Psoas muscle (tissue), 7 donors: ENCODE measurements at regions not wholly inside any gene's neighbourhood (a gene's known extent, or its start where the extent isn't known, plus 50 kb on each side); places are given as distances from the start of the nearest gene placed in this dataset.
"Not testable (repeated sequence)": the region's sequence is repeated elsewhere in the genome, so short reads cannot be mapped to it uniquely, and the experiment has no call there.

ENCODE experiments used
- ATAC-seq, 4 donors: fragments of 200-7000 bp; cut with Tn5 transposase; one replicate each; pipeline ENCODE4 v1.9.1; 2020; ENCODE audit warnings: moderate library complexity in 3 of 4, mild to moderate bottlenecking in 2 of 4
- DNase-seq, 2 donors: peaks; one replicate each; pipeline ENCODE4 v3.0.0-alpha.2; 2020
- H3K27ac ChIP-seq: fragments of 200-600 bp; one replicate; pipeline ENCODE4 v1.8.0; 2022
- H3K27me3 ChIP-seq, 3 donors: fragments of 200-600 bp in 1 of 3; one replicate each; pipeline versions ENCODE4 v1.6.1 to v1.8.0; 2013 to 2022; ENCODE audit warnings: low read length in 2 of 3, mild to moderate bottlenecking in 2 of 3, moderate library complexity in 1 of 3; ENCODE audit not compliant: insufficient read depth in 3 of 3
- H3K36me3 ChIP-seq, 2 donors: fragments of 200-600 bp in 1 of 2; one replicate each; pipeline versions ENCODE4 v1.6.1 to v1.8.0; 2013 to 2022; ENCODE audit warnings: low read depth in 1 of 2, mild to moderate bottlenecking in 1 of 2, moderate library complexity in 1 of 2; ENCODE audit not compliant: insufficient read depth in 1 of 2
- H3K4me1 ChIP-seq: fragments of 200-600 bp; one replicate; pipeline ENCODE4 v1.8.0; 2022
- H3K4me3 ChIP-seq: fragments of 200-600 bp; one replicate; pipeline ENCODE4 v1.8.0; 2022; ENCODE audit warnings: mild to moderate bottlenecking
- H3K9me3 ChIP-seq: fragments of 200-600 bp; one replicate; pipeline ENCODE4 v1.8.0; 2022
- WGBS, 3 donors: extraction: QIAGEN DNeasy Blood & Tissue Kit; methylation state at CpG; one replicate each; pipeline versions ENCODE4 v1.1.6 to v1.1.7; 2013; 5-methylcytosine and 5-hydroxymethylcytosine counted together
- intact Hi-C, 2 donors: fragments of 100-400 bp; cut with DNase I; formaldehyde crosslinking; loops; one replicate each; pipeline versions ENCODE4 v1.11.0 to v1.14.2; 2022
- TF ChIP-seq, protein P1 (sequence below): fragments of 200-600 bp; IDR thresholded peaks from one replicate; pipeline ENCODE4 v1.8.0; 2022; ENCODE audit warnings: antibody characterized with exemption
- donor health status: healthy with polysubstance abuse.
- donor health status: DM: no; HTN: no; CAD: no; lungs with moderate emphysema.
- donor health status: Bipolar disorder and iron deficiency.
- donor health status: healthy.
- donor health status: DM: yes; HTN: yes; CAD: no.
- donor health status: DM: no; HTN: no; CAD: no.
- donor health status: DM: yes; HTN: yes; CAD: no.

DNA sequence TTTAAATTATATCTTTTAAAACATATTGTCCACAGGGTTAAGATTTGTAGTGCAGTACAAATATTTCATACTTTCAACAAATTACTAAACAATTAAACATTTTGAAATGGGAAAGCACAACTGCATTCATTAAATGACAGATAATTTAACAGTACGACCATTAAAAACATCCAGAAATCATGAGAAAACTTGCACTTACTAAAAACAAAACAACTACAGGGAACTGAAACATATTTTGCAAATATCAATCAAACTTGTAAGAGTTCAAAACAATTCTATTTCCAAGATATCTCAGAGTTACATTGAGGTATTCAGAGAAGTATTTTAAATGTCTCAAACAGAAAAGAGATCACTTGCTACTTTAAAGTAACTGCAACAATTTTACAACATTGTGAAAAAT lies 478.5 kb upstream of the PCDH10 start:
- ATAC-seq, result no peak
- H3K4me3 ChIP-seq, result no peak overlapping the region
- TF ChIP-seq, protein P1, sequence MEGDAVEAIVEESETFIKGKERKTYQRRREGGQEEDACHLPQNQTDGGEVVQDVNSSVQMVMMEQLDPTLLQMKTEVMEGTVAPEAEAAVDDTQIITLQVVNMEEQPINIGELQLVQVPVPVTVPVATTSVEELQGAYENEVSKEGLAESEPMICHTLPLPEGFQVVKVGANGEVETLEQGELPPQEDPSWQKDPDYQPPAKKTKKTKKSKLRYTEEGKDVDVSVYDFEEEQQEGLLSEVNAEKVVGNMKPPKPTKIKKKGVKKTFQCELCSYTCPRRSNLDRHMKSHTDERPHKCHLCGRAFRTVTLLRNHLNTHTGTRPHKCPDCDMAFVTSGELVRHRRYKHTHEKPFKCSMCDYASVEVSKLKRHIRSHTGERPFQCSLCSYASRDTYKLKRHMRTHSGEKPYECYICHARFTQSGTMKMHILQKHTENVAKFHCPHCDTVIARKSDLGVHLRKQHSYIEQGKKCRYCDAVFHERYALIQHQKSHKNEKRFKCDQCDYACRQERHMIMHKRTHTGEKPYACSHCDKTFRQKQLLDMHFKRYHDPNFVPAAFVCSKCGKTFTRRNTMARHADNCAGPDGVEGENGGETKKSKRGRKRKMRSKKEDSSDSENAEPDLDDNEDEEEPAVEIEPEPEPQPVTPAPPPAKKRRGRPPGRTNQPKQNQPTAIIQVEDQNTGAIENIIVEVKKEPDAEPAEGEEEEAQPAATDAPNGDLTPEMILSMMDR, result no peak
- no peaks in the 10 kb centered on the region for H3K9me3 ChIP-seq
- no peak overlapping the region for H3K27ac ChIP-seq
- H3K27me3 ChIP-seq, result no peaks in the 10 kb centered on the region
- H3K4me1 ChIP-seq, result no peaks in the 10 kb centered on the region
- 78 to 90% (median 86%) methylated on average over 1 of the region's 1 CpG for WGBS, 3 donors
- intact Hi-C loops, result no loop called here
- DNase-seq, result no peak
- H3K36me3 ChIP-seq, result no peaks in the 10 kb centered on the region

- TF ChIP-seq, protein P1, result no peak
Measured at GRCh38 chr4:132683957-132684356, 465.1 kb upstream of the PCDH10 start.

DNA sequence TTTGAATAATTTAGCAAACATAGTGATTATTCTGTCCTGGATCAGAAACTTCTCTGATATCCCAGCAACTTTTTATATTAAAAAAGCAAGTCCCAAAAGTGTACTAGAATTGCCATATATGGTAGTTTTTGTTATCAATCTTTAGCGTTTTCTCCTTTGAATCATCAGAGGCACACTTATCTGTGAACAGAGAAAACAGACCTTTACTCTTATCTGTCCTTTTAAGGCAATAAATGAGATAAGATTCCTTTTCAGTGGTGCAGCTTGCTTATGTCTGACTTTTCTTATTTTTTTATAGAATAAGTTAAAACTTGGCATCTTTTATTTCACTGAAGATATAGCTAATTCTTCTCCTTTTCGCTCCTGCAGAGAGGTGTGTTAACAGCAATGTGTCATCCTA lies 458.1 kb upstream of the PCDH10 start:
- H3K4me3 ChIP-seq, result no peak overlapping the region
- H3K27ac ChIP-seq, result no peak overlapping the region
- intact Hi-C loops, result no loop called here
- no peaks in the 10 kb centered on the region for H3K9me3 ChIP-seq
- TF ChIP-seq, protein P1, result no peak
- no peaks in the 10 kb centered on the region for H3K36me3 ChIP-seq
- H3K27me3 ChIP-seq, result no peaks in the 10 kb centered on the region
- DNase-seq, result no peak
- ATAC-seq, result no peak
- no peaks in the 10 kb centered on the region for H3K4me1 ChIP-seq
- WGBS, 3 donors, result 78 to 82% (median 81%) methylated on average over 2 of the region's 2 CpGs

More at GRCh38 chr4:132683957-132684356, 465.1 kb upstream of the PCDH10 start:
- no peaks in the 10 kb centered on the region for H3K9me3 ChIP-seq
- intact Hi-C loops, result no loop called here
- H3K27me3 ChIP-seq, result no peaks in the 10 kb centered on the region
- ATAC-seq, result no peak
- H3K36me3 ChIP-seq, result no peaks in the 10 kb centered on the region
- no peak overlapping the region for H3K4me3 ChIP-seq
- H3K27ac ChIP-seq, result no peak overlapping the region
- H3K4me1 ChIP-seq, result no peaks in the 10 kb centered on the region
- DNase-seq, result no peak

DNA sequence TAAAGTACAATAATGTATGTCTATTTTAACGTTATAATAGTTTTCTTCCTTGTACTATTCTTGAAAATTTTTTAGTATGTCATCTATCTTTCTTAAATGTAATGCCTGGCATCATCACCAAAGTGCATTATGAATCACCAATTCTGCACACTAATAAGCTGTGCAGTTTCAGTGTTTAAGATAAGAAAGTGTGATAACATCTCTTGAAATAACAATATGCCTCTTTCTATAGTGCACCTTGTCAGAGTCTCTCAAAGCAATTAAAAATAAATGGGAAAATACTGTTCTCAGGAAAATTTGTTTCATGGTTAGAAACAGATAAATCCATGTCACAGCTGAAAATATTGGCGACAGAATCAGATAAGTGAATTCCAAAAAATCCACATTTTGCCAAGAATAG lies 457.4 kb upstream of the PCDH10 start:
- Histone ChIP-seq H3K4me3 (no peak overlapping the region), H3K36me3 (no peaks in the 10 kb centered on the region), H3K9me3 (no peaks in the 10 kb centered on the region), H3K27me3 (no peaks in the 10 kb centered on the region), H3K4me1 (no peaks in the 10 kb centered on the region), H3K27ac (no peak overlapping the region)
- ATAC-seq (no peak), DNase-seq (no peak)
- intact Hi-C loops, result no loop called here
- TF ChIP-seq, protein P1, result no peak
- WGBS, 3 donors, result 62 to 69% (median 65%) methylated on average over 2 of the region's 2 CpGs

GRCh38 chr4:132694775-132695174 lies 454.3 kb upstream of the PCDH10 start:
- Histone ChIP-seq H3K9me3 (no peaks in the 10 kb centered on the region), H3K4me3 (no peak overlapping the region), H3K27ac (no peak overlapping the region)

DNA sequence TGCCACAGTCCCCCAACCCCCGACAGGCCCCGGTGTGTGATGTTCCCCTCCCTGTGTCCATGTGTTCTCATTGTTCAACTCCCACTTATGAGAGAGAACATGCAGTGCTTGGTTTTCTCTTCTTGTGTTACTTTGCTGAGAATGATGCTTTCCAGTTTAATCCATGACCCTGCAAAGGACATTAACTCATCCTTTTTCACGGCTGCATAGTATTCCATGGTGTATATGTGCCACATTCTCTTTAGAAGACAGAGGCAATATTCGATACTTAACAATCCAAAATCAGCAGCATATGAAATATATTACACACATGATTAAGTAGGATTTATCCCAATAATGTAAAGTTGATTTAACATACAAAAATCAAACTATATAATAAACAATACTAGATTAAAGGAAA lies 451.6 kb upstream of the PCDH10 start:
- H3K36me3 ChIP-seq, intact Hi-C loops, H3K4me3 ChIP-seq, H3K4me1 ChIP-seq, H3K27ac ChIP-seq, DNase-seq, H3K27me3 ChIP-seq, ATAC-seq, H3K9me3 ChIP-seq: not testable (repeated sequence)
- WGBS, 3 donors, result 70 to 90% (median 84%) methylated on average over 4 of the region's 4 CpGs

More at GRCh38 chr4:132694775-132695174, 454.3 kb upstream of the PCDH10 start:
- intact Hi-C loops, result no loop called here
- Histone ChIP-seq H3K36me3 (no peaks in the 10 kb centered on the region), H3K4me1 (no peaks in the 10 kb centered on the region), H3K27me3 (no peaks in the 10 kb centered on the region)
- DNase-seq (no peak), ATAC-seq (no peak)
- TF ChIP-seq, protein P1, result no peak
